PFSK-1 (cell line): ENCODE measurements at regions not wholly inside any gene's neighbourhood (a gene's known extent, or its start where the extent isn't known, plus 50 kb on each side); places are given as distances from the start of the nearest gene placed in this dataset.

Experiments used
- FOXP2 ChIP-seq: optimal IDR thresholded peaks from 2 replicates; pipeline ENCODE3; 2011; ENCODE audit warnings: borderline replicate concordance, control low read depth, inconsistent platforms; ENCODE audit not compliant: insufficient read depth; ENCODE audit errors: extremely low read length, extremely low read depth
- POLR2AphosphoS5 ChIP-seq: IDR thresholded peaks from 2 replicates; pipeline ENCODE4 v1.6.1; 2012; ENCODE audit warnings: low read depth, mild to moderate bottlenecking, control low read depth, low read length, moderate library complexity
- REST ChIP-seq, 2 experiments: IDR thresholded peaks; 2 replicates each; pipeline versions ENCODE4 v1.6.1 to v1.8.0; 2011 to 2012; ENCODE audit warnings: low read depth in 2 of 2, low read length in 2 of 2, control low read depth in 1 of 2, inconsistent platforms in 1 of 2, mild to moderate bottlenecking in 1 of 2, moderate library complexity in 1 of 2; ENCODE audit not compliant: insufficient read depth in 1 of 2
- SIN3A ChIP-seq: IDR thresholded peaks from 2 replicates; pipeline ENCODE4 v1.6.1; 2012; ENCODE audit warnings: mild to moderate bottlenecking, low read length, moderate library complexity, borderline replicate concordance; ENCODE audit not compliant: insufficient read depth
- TAF1 ChIP-seq: IDR thresholded peaks from 2 replicates; pipeline ENCODE4 v1.6.1; 2012; ENCODE audit warnings: low read length, control low read depth, borderline replicate concordance; ENCODE audit not compliant: insufficient read depth

GRCh38 chr14:55841625-55842024 is 261.6 kb downstream of the KTN1 start:
- TF ChIP-seq REST (IDR thresholded peaks at IDR 0.05; ENCODE audit: insufficient read depth in 1 of 2, low read depth in 2 of 2, low read length in 2 of 2) (no peak), TAF1 (no peak), POLR2AphosphoS5 (no peak), SIN3A (no peak), FOXP2 (no peak)

GRCh38 chr14:55843718-55844403 is 263.9 kb downstream of the KTN1 start:
- TF ChIP-seq REST (IDR thresholded peaks at IDR 0.05; ENCODE audit: insufficient read depth in 1 of 2, low read depth in 2 of 2, low read length in 2 of 2) (no peak), FOXP2 (no peak), TAF1 (no peak), POLR2AphosphoS5 (no peak), SIN3A (no peak)

GRCh38 chr14:55845963-55846825 is 266.2 kb downstream of the KTN1 start:
- TF ChIP-seq FOXP2 (no peak), SIN3A (no peak), TAF1 (no peak), POLR2AphosphoS5 (no peak), REST (IDR thresholded peaks at IDR 0.05; ENCODE audit: insufficient read depth in 1 of 2, low read depth in 2 of 2, low read length in 2 of 2) (no peak)

GRCh38 chr14:55846826-55847446 is 266.9 kb downstream of the KTN1 start:
- no peak for TF ChIP-seq TAF1
- no peak for TF ChIP-seq FOXP2
- no peak for TF ChIP-seq SIN3A
- TF ChIP-seq POLR2AphosphoS5, result no peak
- no peak for TF ChIP-seq REST (IDR thresholded peaks at IDR 0.05; ENCODE audit: insufficient read depth in 1 of 2, low read depth in 2 of 2, low read length in 2 of 2)
